ENCODE measurements at regions not wholly inside any gene's neighbourhood (a gene's known extent, or its start where the extent isn't known, plus 50 kb on each side); places are given as distances from the start of the nearest gene placed in this dataset.

GRCh38 chr1:88509379-88509778, 174.7 kb upstream of the PKN2 start:
- no peak for TF ChIP-seq TAF1 (IDR thresholded peaks at IDR 0.05; ENCODE audit: low read depth, low read length)
- TF ChIP-seq POU2F2 (IDR thresholded peaks at IDR 0.05; ENCODE audit: low read depth, low read length): no peak
- no peak for TF ChIP-seq POLR2A (IDR thresholded peaks at IDR 0.05; ENCODE audit: low read depth, low read length)
- no peak for TF ChIP-seq POLR2AphosphoS5 (IDR thresholded peaks at IDR 0.05; ENCODE audit: low read depth, low read length)
